GM12878 (cell line): ENCODE measurements at regions not wholly inside any gene's neighbourhood (a gene's known extent, or its start where the extent isn't known, plus 50 kb on each side); places are given as distances from the start of the nearest gene placed in this dataset.

Experiments
- ASH2L ChIP-seq: fragments of 300-600, 200-600 bp; sonication (generic); IDR thresholded peaks from 2 replicates; pipeline ENCODE4 v1.6.1; 2017; ENCODE audit warnings: low read depth, mild to moderate bottlenecking, borderline replicate concordance
- CTCF ChIP-seq, 3 experiments: IDR thresholded peaks in 2 of 3; conservative IDR thresholded peaks in 1 of 3; 2 replicates each; pipeline ENCODE4 v1.5.1; 2011; ENCODE audit warnings: low read depth in 3 of 3, low read length in 3 of 3, mild to moderate bottlenecking in 3 of 3, control low read depth in 2 of 3, moderate library complexity in 2 of 3, inconsistent platforms in 1 of 3, mixed read lengths in 1 of 3; ENCODE audit not compliant: control insufficient read depth in 2 of 3, insufficient read depth in 1 of 3; ENCODE audit errors: extremely low read depth in 1 of 3
- EZH2 ChIP-seq: IDR thresholded peaks from 2 replicates; pipeline ENCODE4 v1.6.1; 2012; ENCODE audit warnings: low read depth, mild to moderate bottlenecking, control low read depth, inconsistent platforms, low read length, borderline replicate concordance; ENCODE audit not compliant: control insufficient read depth
- KDM1A ChIP-seq: fragments of 200-600 bp; sonication (generic); IDR thresholded peaks from 2 replicates; pipeline ENCODE4 v1.6.1; 2016; ENCODE audit warnings: borderline replicate concordance
- MTA2 ChIP-seq: fragments of 450-650 bp; IDR thresholded peaks from 2 replicates; pipeline ENCODE4 v1.6.1; 2016; ENCODE audit warnings: low read depth, mild to moderate bottlenecking, moderate library complexity
- MYC ChIP-seq: IDR thresholded peaks from 2 replicates; pipeline ENCODE4 v1.6.1; 2011; ENCODE audit warnings: mild to moderate bottlenecking, low read length, moderate library complexity, inconsistent platforms; ENCODE audit not compliant: insufficient read depth, insufficient replicate concordance, insufficient read length, severe bottlenecking
- NR2C2 ChIP-seq: IDR thresholded peaks from 2 replicates; pipeline ENCODE4 v1.6.1; 2011; ENCODE audit warnings: borderline replicate concordance, low read depth; ENCODE audit not compliant: control insufficient read depth, insufficient read length
- POLR2A ChIP-seq: IDR thresholded peaks from 2 replicates; pipeline ENCODE4 v1.6.1; 2011; ENCODE audit warnings: low read depth, mild to moderate bottlenecking, low read length
- REST ChIP-seq: IDR thresholded peaks from 2 replicates; pipeline ENCODE4 v1.6.1; 2012; ENCODE audit warnings: mild to moderate bottlenecking, low read depth, low read length
- ZZZ3 ChIP-seq: IDR thresholded peaks from 2 replicates; pipeline ENCODE4 v1.6.1; 2011; ENCODE audit warnings: low read depth; ENCODE audit not compliant: control insufficient read depth, insufficient read length

- TF ChIP-seq POLR2A (no peak), CTCF (IDR thresholded peaks at IDR 0.05 in 2 of 3, conservative IDR thresholded peaks at IDR 0.05 in 1 of 3; ENCODE audit: control insufficient read depth in 2 of 3, extremely low read depth in 1 of 3, insufficient read depth in 1 of 3, low read depth in 3 of 3, low read length in 3 of 3) (no peak), REST (no peak), KDM1A (no peak), ASH2L (no peak), NR2C2 (no peak), ZZZ3 (no peak), MYC (no peak), EZH2 (no peak), MTA2 (no peak)
Observed at GRCh38 chrX:66920296-66920695, 281.4 kb upstream of the EDA2R start.
